HG02759 (cell line): ENCODE measurements at regions not wholly inside any gene's neighbourhood (a gene's known extent, or its start where the extent isn't known, plus 50 kb on each side); places are given as distances from the start of the nearest gene placed in this dataset.

Experiments used
- ATAC-seq: cut with Tn5 transposase; IDR thresholded peaks from one replicate; pipeline ENCODE4 v1.9.1; 2021; ENCODE audit warnings: mild to moderate bottlenecking, moderate library complexity; ENCODE audit not compliant: unreplicated experiment

GRCh38 chr20:52655395-52655794, 316.8 kb upstream of the TSHZ2 start:
- ATAC-seq = no peak

GRCh38 chr20:52654567-52654966, 317.6 kb upstream of the TSHZ2 start:
- no peak for ATAC-seq

- ATAC-seq = no peak
Measured at GRCh38 chr20:52652271-52652670, 319.9 kb upstream of the TSHZ2 start.

GRCh38 chr20:52649727-52650126, 322.4 kb upstream of the TSHZ2 start:
- no peak for ATAC-seq

- ATAC-seq = no peak
Measured at GRCh38 chr20:52645822-52646221, 326.3 kb upstream of the TSHZ2 start.

- no peak for ATAC-seq
Measured at GRCh38 chr20:52643034-52643433, 329.1 kb upstream of the TSHZ2 start.

- ATAC-seq = no peak
Measured at GRCh38 chr20:52637201-52637600, 335.0 kb upstream of the TSHZ2 start.

- no peak for ATAC-seq
Measured at GRCh38 chr20:52631469-52631868, 340.7 kb upstream of the TSHZ2 start.

- no peak for ATAC-seq
Measured at GRCh38 chr20:52630138-52630537, 342.0 kb upstream of the TSHZ2 start.

- no peak for ATAC-seq
Measured at GRCh38 chr20:52624281-52624680, 347.9 kb upstream of the TSHZ2 start.

- no peak for ATAC-seq
Measured at GRCh38 chr20:52622081-52622480, 350.1 kb upstream of the TSHZ2 start.

- no peak for ATAC-seq
Measured at GRCh38 chr20:52621401-52621800, 350.8 kb upstream of the TSHZ2 start.

- no peak for ATAC-seq
Measured at GRCh38 chr20:52619671-52620070, 352.5 kb upstream of the TSHZ2 start.

GRCh38 chr20:52619101-52619500, 353.1 kb upstream of the TSHZ2 start:
- ATAC-seq = no peak

- ATAC-seq = no peak
Measured at GRCh38 chr20:52616629-52617028, 355.5 kb upstream of the TSHZ2 start.

- ATAC-seq = no peak
Measured at GRCh38 chr20:52614051-52614863, 357.9 kb upstream of the TSHZ2 start.

- ATAC-seq = no peak
Measured at GRCh38 chr20:52612046-52612632, 360.0 kb upstream of the TSHZ2 start.

GRCh38 chr20:52610749-52611148, 361.4 kb upstream of the TSHZ2 start:
- no peak for ATAC-seq

- ATAC-seq = no peak
Measured at GRCh38 chr20:52601295-52601971, 370.7 kb upstream of the TSHZ2 start.

GRCh38 chr20:52596256-52596655, 375.9 kb upstream of the TSHZ2 start:
- no peak for ATAC-seq

- ATAC-seq = no peak
Measured at GRCh38 chr20:52595518-52595917, 376.6 kb upstream of the TSHZ2 start.

- ATAC-seq = no peak
Measured at GRCh38 chr20:52593654-52594053, 378.5 kb upstream of the TSHZ2 start.
